Inferior parietal cortex (tissue), 1 donor: ENCODE measurements at regions not wholly inside any gene's neighbourhood (a gene's known extent, or its start where the extent isn't known, plus 50 kb on each side); places are given as distances from the start of the nearest gene placed in this dataset.
"Not testable (repeated sequence)": the region's sequence is repeated elsewhere in the genome, so short reads cannot be mapped to it uniquely, and the experiment has no call there.

Experiments used
- DNase-seq: peaks from one replicate; pipeline ENCODE4 v3.0.0-alpha.2; 2016; ENCODE audit errors: extremely low spot score

- no peak for DNase-seq
These were observed 95.4 kb upstream of the STC2 start for GRCh38 chr5:173423452-173424117.

GRCh38 chr5:173420108-173420507 lies 91.9 kb upstream of the STC2 start:
- no peak for DNase-seq

DNA sequence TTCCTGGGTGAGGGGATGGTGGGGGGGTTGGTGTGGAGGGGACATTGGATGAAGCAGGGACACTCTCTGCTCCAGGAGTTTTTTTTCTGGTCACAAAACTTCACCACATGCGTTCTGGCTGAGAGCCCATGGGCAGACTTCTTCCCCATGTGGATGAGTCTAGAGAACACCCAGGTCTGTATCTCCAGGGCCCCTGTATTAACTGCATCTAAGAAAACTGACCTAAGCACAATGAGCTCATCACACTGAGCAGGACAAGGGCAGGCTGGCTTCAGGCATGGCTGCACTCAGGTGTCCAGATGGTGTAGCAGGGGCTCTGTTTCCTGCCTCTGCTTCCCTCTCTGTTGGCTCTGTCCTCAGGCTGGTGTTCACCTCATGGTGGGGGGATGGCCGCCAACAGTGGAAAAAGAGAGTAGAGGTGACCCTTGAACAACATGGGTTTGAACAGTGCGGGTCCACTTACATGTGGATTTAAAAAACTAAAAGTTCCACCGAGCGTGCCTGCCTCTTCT lies 85.3 kb upstream of the STC2 start:
- DNase-seq, result no peak

DNA sequence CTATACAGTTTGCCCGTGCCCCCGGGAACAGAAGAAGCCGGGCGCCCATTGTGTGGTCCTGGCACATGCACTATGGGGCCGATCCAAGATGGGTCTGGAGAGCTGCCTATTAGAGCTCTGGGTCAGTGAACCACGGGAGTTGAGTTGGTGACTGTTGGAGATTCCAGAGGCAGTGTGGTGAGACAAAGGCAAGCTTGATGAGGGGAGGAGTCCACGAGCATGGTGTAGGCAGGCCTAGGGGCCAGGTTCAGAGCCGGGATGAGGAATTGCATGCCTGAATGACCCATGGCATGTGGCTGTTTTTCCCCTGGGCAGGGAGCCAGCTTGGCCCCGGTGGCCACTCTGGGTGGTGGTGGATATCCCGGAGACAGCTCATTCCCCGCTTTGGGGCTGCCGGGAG lies 84.4 kb upstream of the STC2 start:
- no peak for DNase-seq

DNA sequence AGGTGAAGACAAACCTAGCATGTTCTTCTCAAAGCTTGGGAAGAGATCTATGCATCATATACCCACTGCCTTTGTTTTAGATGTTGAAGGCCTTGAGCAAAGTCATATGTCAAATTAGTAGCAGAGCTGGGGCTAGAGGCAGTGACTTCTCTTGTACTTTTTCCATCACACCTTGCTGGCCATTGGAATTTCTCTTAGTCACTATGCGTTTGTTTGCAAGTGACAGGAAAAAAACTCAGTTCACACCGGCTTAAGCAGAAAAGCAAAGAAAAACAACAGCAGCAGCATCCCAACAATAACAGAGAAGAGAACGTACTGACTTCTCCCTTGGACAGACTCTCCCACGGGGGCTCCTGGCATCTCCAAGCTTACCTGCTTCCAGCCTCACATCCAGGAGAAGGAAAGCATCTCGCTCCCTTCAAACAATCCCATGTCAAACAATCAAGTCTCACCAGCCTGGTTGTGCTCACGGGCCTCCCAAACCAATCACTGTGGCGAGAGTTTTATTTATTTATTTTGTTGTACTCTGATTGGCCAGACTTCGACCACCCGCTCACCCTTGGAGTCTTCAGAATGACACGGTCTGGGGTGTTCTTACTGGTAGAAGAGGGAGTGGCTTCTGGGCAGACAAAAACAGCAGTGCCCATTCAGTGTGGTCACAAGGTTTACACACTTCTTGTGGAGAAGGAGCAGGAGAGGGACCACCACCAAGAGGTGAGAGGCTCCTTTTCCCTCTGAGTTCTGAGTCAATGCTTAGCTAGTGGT lies 83.8 kb upstream of the STC2 start:
- no peak for DNase-seq

DNA sequence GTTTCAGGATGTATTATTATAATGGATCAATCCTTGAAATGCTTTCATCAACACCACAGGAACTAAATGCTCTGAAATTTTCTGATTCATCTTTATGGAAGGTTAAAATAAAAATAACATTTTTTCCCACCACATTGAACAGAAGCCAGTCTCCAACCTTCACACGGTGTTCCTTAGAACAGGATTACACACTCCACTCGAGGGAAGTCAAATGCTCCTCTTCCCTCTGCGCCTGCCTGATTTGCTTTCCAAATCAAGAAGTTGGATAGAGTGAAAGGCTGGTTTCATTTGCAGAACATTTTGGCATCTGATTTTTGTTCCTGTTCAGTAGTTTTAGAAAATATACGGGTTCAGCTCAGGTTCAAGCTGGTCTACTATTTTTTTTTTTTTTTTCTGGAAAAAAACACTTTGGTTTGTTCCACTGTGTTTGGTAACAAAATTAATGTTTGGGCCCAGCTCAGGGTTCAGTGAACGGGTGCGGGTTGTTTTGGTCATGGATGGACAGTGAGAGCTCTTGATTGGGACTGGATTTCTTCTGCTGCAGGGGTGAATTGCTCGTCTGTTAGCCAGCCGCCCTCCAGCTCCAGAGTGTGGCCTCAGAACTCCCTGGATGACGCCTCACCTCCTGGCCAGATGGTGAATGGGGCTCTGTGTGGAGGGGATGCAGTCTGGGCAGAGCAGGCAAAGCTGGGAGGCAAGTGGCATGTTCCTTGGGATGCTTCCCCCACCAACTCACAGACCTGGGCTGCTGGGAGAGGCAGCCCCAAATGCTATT lies 82.4 kb upstream of the STC2 start:
- no peak for DNase-seq

GRCh38 chr5:173408946-173409345 lies 80.7 kb upstream of the STC2 start:
- no peak for DNase-seq

- DNase-seq, result no peak
These were observed 71.6 kb upstream of the STC2 start for GRCh38 chr5:173399851-173400250.

- no peak for DNase-seq
These were observed 69.3 kb upstream of the STC2 start for GRCh38 chr5:173397516-173397915.

- no peak for DNase-seq
These were observed 68.2 kb upstream of the STC2 start for GRCh38 chr5:173396311-173396993.

DNA sequence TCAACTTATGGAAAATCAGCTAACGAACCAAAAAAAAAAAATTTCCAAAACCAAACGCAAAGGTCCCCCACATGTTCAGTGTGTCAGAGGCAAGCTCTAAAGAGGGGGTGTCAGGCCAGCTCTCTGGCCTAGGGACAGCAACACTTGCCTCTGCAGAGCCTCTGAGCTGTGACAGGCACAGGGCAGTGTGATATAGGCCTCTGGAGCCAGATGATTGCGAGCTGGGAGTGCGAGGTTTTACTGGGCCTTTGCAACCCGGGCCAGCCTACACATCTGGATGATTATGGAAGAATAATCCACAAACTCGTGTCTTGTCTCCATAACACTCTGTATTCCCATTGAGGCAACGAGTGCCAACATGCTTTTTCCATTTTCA lies 67.7 kb upstream of the STC2 start:
- DNase-seq, result no peak

GRCh38 chr5:173395257-173395932 lies 67.2 kb upstream of the STC2 start:
- no peak for DNase-seq

DNA sequence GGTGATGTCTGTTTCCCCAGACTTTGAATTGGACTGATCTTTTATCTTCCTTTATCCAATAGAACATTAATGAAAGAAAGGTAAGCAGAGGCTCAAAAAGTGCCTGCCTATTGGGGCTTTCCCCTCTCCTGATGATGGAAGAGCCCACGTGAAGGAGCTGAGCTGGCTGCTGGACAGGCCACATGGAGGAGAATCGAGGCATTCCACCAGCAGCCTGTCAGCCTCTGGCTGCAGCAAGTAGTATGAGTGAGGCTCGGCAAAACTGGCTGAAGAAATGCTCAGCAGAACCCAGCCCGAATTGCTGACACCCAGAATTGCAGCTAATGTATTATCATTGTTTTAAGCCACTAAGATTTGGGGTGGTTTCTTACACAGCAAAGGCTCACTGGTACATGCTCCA lies 66.5 kb upstream of the STC2 start:
- DNase-seq, result no peak

DNA sequence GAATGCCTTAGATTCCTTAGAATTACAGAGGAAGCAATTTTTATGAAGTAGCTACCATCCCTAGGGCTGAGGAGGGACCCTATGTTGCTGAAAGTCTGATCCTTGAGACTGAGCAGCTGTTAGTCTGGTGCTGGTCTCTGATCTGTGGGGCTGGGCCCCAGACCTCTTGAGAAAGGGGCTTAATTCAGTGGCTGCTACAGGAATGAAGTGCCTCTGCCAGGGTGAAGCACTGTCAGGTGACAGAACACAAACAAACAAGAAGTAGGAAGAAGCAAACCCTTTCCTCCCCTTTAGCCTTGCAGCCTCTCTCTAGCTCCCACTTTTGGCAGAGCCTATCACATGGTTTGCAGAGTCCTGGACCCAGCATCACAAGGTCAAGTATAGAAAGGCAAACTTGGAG lies 64.0 kb upstream of the STC2 start:
- no peak for DNase-seq

GRCh38 chr5:173391031-173391430 lies 62.8 kb upstream of the STC2 start:
- peak; percentile 23 for DNase-seq

GRCh38 chr5:173387293-173387692 lies 59.1 kb upstream of the STC2 start:
- DNase-seq, result not testable (repeated sequence)

- DNase-seq, result no peak
These were observed 57.7 kb upstream of the STC2 start for GRCh38 chr5:173385832-173386360.

- no peak for DNase-seq
These were observed 55.5 kb upstream of the STC2 start for GRCh38 chr5:173383711-173384110.

- no peak for DNase-seq
These were observed 50.5 kb upstream of the STC2 start for GRCh38 chr5:173378727-173379126.
